IMR-90 (cell line): ENCODE measurements at regions not wholly inside any gene's neighbourhood (a gene's known extent, or its start where the extent isn't known, plus 50 kb on each side); places are given as distances from the start of the nearest gene placed in this dataset.

ENCODE experiments used
- ATAC-seq: fragments of 200-7000 bp; cut with Tn5 transposase; 2 replicates; pipeline ENCODE4 v1.9.1; 2020; ENCODE audit warnings: low read depth, mild to moderate bottlenecking, moderate library complexity
- BruUV-seq: library from RNA; stranded (reverse); fragments of 400-500 nt; replicated peaks from 2 replicates; lab custom pipeline; 2021; lab: Mats Ljungman, UMichigan
- CTCF ChIA-PET: fragments of 300-600 bp; formaldehyde crosslinking; extraction: SDS; loops from one replicate; lab custom pipeline; 2021; ENCODE audit warnings: antibody characterized with exemption; lab: Yijun Ruan, JAX
- POLR2A ChIA-PET: fragments of 300-600 bp; sonication (Branson Sonifier 250); formaldehyde crosslinking; loops from one replicate; lab custom pipeline; 2022; ENCODE audit warnings: antibody characterized with exemption; ENCODE audit not compliant: unreplicated experiment; lab: Charles Lee
- DNase-seq: peaks from one replicate; pipeline ENCODE4 v3.0.0; 2013
- H2AFZ ChIP-seq: replicated peaks from 2 replicates; pipeline ENCODE3; 2013; ENCODE audit warnings: low read length, mild to moderate bottlenecking; ENCODE audit not compliant: poor library complexity
- H2AK5ac ChIP-seq: 2 replicates; pipeline ENCODE4 v1.6.1; 2013; ENCODE audit warnings: low read depth, low read length, inconsistent platforms
- H2AK9ac ChIP-seq: replicated peaks from 2 replicates; pipeline ENCODE3; 2013; ENCODE audit warnings: mild to moderate bottlenecking, low read depth, low read length, moderate library complexity; ENCODE audit not compliant: poor library complexity
- H2BK120ac ChIP-seq: 2 replicates; pipeline ENCODE4 v1.6.1; 2013; ENCODE audit warnings: low read depth, low read length, inconsistent platforms
- H2BK15ac ChIP-seq: 3 replicates; pipeline ENCODE4 v1.6.1; 2013; ENCODE audit warnings: low read depth, low read length, inconsistent platforms
- H2BK20ac ChIP-seq: 2 replicates; pipeline ENCODE4 v1.6.1; 2013; ENCODE audit warnings: low read depth, mild to moderate bottlenecking, inconsistent platforms, low read length, moderate library complexity
- H2BK5ac ChIP-seq: 2 replicates; pipeline ENCODE4 v1.6.1; 2013; ENCODE audit warnings: mild to moderate bottlenecking, low read depth, low read length, inconsistent platforms; ENCODE audit not compliant: poor library complexity, severe bottlenecking
- H3K14ac ChIP-seq: replicated peaks from 2 replicates; pipeline ENCODE4 v1.6.1; 2013; ENCODE audit warnings: low read depth, low read length, inconsistent platforms
- H3K18ac ChIP-seq: 2 replicates; pipeline ENCODE4 v1.6.1; 2013; ENCODE audit warnings: low read depth, low read length, control low read depth
- H3K23ac ChIP-seq: 2 replicates; pipeline ENCODE4 v1.6.1; 2013; ENCODE audit warnings: low read depth, low read length, inconsistent platforms
- H3K27ac ChIP-seq: 2 replicates; pipeline ENCODE4 v1.5.1; 2013; ENCODE audit warnings: mild to moderate bottlenecking, control low read depth, low read length; ENCODE audit not compliant: insufficient read depth
- H3K27me3 ChIP-seq: 2 replicates; pipeline ENCODE4 v1.6.1; 2013; ENCODE audit warnings: low read length; ENCODE audit not compliant: control insufficient read depth, insufficient read depth
- H3K36me3 ChIP-seq: 2 replicates; pipeline ENCODE4 v1.6.1; 2013; ENCODE audit warnings: low read length, mixed read lengths; ENCODE audit not compliant: control insufficient read depth, insufficient read depth
- H3K4ac ChIP-seq: 2 replicates; pipeline ENCODE4 v1.6.1; 2013; ENCODE audit warnings: low read depth, low read length, inconsistent platforms
- H3K4me1 ChIP-seq: 2 replicates; pipeline ENCODE4 v1.6.1; 2013; ENCODE audit warnings: low read length, mixed read lengths; ENCODE audit not compliant: control insufficient read depth, insufficient read depth
- H3K4me2 ChIP-seq: 2 replicates; pipeline ENCODE4 v1.6.1; 2013; ENCODE audit warnings: low read depth, mild to moderate bottlenecking, control low read depth, low read length, moderate library complexity
- H3K4me3 ChIP-seq: 2 replicates; pipeline ENCODE4 v1.5.1; 2013; ENCODE audit warnings: low read depth, mild to moderate bottlenecking, control low read depth, low read length, moderate library complexity; ENCODE audit not compliant: insufficient read depth
- H3K56ac ChIP-seq: 2 replicates; pipeline ENCODE4 v1.6.1; 2013; ENCODE audit warnings: low read length, inconsistent platforms; ENCODE audit not compliant: insufficient read depth; ENCODE audit errors: extremely low read depth
- H3K79me1 ChIP-seq, 2 experiments: 2 replicates each; pipeline ENCODE4 v1.6.1; 2013; ENCODE audit warnings: low read length in 2 of 2, inconsistent platforms in 1 of 2, low read depth in 1 of 2
- H3K9ac ChIP-seq: 2 replicates; pipeline ENCODE4 v1.6.1; 2013; ENCODE audit warnings: low read depth, low read length, control low read depth
- H3K9me1 ChIP-seq: 2 replicates; pipeline ENCODE4 v1.6.1; 2013; ENCODE audit warnings: low read length, inconsistent platforms; ENCODE audit not compliant: insufficient read depth
- H3K9me3 ChIP-seq: 2 replicates; pipeline ENCODE4 v1.6.1; 2013; ENCODE audit warnings: low read length; ENCODE audit not compliant: control insufficient read depth, insufficient read depth
- H4K20me1 ChIP-seq: 2 replicates; pipeline ENCODE4 v1.6.1; 2013; ENCODE audit warnings: low read length, inconsistent platforms; ENCODE audit not compliant: insufficient read depth
- H4K5ac ChIP-seq: 2 replicates; pipeline ENCODE4 v1.6.1; 2013; ENCODE audit warnings: mild to moderate bottlenecking, low read depth, low read length, control low read depth
- H4K8ac ChIP-seq, 2 experiments: 2 replicates each; pipeline ENCODE4 v1.6.1; 2013; ENCODE audit warnings: low read depth in 2 of 2, low read length in 2 of 2, control low read depth in 1 of 2, inconsistent platforms in 1 of 2
- H4K91ac ChIP-seq: 2 replicates; pipeline ENCODE4 v1.6.1; 2013; ENCODE audit warnings: low read depth, low read length, inconsistent platforms; ENCODE audit not compliant: insufficient read depth
- CEBPB ChIP-seq: IDR thresholded peaks from 2 replicates; pipeline ENCODE4 v1.6.1; 2012; ENCODE audit warnings: low read depth, low read length, improper control_type of control experiment
- FOS ChIP-seq: fragments of 150-350 bp; IDR thresholded peaks from 2 replicates; pipeline ENCODE4 v1.6.1; 2016; ENCODE audit warnings: low read depth, low read length
- MAZ ChIP-seq: IDR thresholded peaks from 2 replicates; pipeline ENCODE4 v1.6.1; 2012; ENCODE audit warnings: low read depth, mild to moderate bottlenecking, low read length, improper control_type of control experiment, moderate library complexity, borderline replicate concordance
- MXI1 ChIP-seq: IDR thresholded peaks from 2 replicates; pipeline ENCODE4 v1.6.1; 2012; ENCODE audit warnings: low read depth, mild to moderate bottlenecking, low read length, moderate library complexity, borderline replicate concordance
- NFE2L2 ChIP-seq: fragments of 150-350 bp; IDR thresholded peaks from 2 replicates; pipeline ENCODE4 v1.6.1; 2016; ENCODE audit warnings: low read depth, mild to moderate bottlenecking, low read length
- RAD21 ChIP-seq: IDR thresholded peaks from 2 replicates; pipeline ENCODE4 v1.6.1; 2012; ENCODE audit warnings: low read length, improper control_type of control experiment
- RFX5 ChIP-seq: IDR thresholded peaks from 2 replicates; pipeline ENCODE4 v1.8.0; 2012; ENCODE audit warnings: low read depth, mild to moderate bottlenecking, low read length, moderate library complexity
- SMC3 ChIP-seq: fragments of 150-350 bp; IDR thresholded peaks from 2 replicates; pipeline ENCODE4 v1.6.1; 2016; ENCODE audit warnings: low read depth, mild to moderate bottlenecking, antibody characterized with exemption, low read length, moderate library complexity
- WGBS, 2 experiments: methylation state at CpG; one replicate each; pipeline versions ENCODE4 v1.1.5 to v1.1.7; 2013; ENCODE audit warnings: missing lambda C conversion rate in 2 of 2; ENCODE audit not compliant: insufficient read length in 1 of 2; ENCODE audit errors: extremely low coverage in 2 of 2; 5-methylcytosine and 5-hydroxymethylcytosine counted together
- dilution Hi-C: fragments of 300-500 bp; cut with HindIII; formaldehyde crosslinking; loops from one replicate; pipeline ENCODE4 v1.14.3; 2018; ENCODE audit warnings: low sequenced_read_pairs; ENCODE audit not compliant: unreplicated experiment
- in situ Hi-C: fragments of 300-500 bp; cut with MboI; formaldehyde crosslinking; loops from 3 replicates; pipeline ENCODE4 v1.14.3; 2019; ENCODE audit warnings: low sequenced_read_pairs, inconsistent platforms, mixed read lengths
- intact Hi-C: fragments of 100-400 bp; cut with micrococcal nuclease; formaldehyde crosslinking; loops from 2 replicates; pipeline ENCODE4 v1.10.0; 2022
- TF ChIP-seq, protein P1 (sequence below): fragments of 150-350 bp; IDR thresholded peaks from 2 replicates; pipeline ENCODE4 v1.6.1; 2017; ENCODE audit warnings: mild to moderate bottlenecking, antibody characterized with exemption, low read length, low read depth

DNA sequence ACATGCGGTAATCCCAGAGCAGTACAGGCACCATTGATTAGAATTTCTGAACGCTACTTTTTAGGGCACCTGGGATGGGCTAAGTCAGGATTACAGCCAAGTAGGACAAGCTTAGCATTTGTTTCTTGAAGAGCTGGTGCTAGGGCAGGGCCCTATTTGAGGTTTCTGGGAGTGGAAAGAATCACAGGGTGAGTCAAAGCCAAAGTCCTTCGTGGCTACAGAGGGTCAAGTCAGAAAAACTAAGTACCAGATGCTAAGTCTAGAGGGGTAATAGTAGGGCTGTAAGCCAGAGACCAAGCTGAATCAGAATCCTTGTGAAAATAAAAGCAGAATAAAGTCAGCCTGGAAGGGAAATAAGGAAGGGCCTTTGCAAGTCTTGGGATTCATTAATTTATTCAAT is 448.6 kb downstream of the ZIC3 start:
- intact Hi-C loops, result loop anchor here (10.0 kb wide), 1 partner anchor 60 kb away; no protein-coding TSS in a partner anchor
- no peak overlapping the region for H4K5ac ChIP-seq
- H3K56ac ChIP-seq, result no peak overlapping the region
- no peaks in the 10 kb centered on the region for H3K36me3 ChIP-seq
- H2AFZ ChIP-seq, result no peak overlapping the region
- H3K9me1 ChIP-seq, result no peaks in the 10 kb centered on the region
- no peak overlapping the region for H4K8ac ChIP-seq
- dilution Hi-C loops, result no loop called here
- H3K9ac ChIP-seq, result no peak overlapping the region
- BruUV-seq, result no TSS peak
- no peak overlapping the region for H2BK120ac ChIP-seq
- H4K20me1 ChIP-seq, result no peaks in the 10 kb centered on the region
- no peak overlapping the region for H3K4me3 ChIP-seq
- H2BK5ac ChIP-seq, result no peak overlapping the region
- TF ChIP-seq FOS (no peak), MXI1 (no peak), RAD21 (no peak), NFE2L2 (no peak), SMC3 (no peak), MAZ (no peak), RFX5 (no peak), CEBPB (no peak)
- TF ChIP-seq, protein P1, sequence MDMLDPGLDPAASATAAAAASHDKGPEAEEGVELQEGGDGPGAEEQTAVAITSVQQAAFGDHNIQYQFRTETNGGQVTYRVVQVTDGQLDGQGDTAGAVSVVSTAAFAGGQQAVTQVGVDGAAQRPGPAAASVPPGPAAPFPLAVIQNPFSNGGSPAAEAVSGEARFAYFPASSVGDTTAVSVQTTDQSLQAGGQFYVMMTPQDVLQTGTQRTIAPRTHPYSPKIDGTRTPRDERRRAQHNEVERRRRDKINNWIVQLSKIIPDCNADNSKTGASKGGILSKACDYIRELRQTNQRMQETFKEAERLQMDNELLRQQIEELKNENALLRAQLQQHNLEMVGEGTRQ, result no peak
- no peak overlapping the region for H3K4ac ChIP-seq
- H3K79me1 ChIP-seq, result no peaks in the 10 kb centered on the region
- H3K14ac ChIP-seq, result no peak overlapping the region
- no peak for DNase-seq
- H2BK15ac ChIP-seq, result no peak overlapping the region
- no peak overlapping the region for H2BK20ac ChIP-seq
- H3K18ac ChIP-seq, result no peak overlapping the region
- H2AK5ac ChIP-seq, result no peak overlapping the region
- no peak overlapping the region for H3K27ac ChIP-seq
- 60% methylated on average over 1 of the region's 3 CpGs; no CpG with 5 or more reads in 1 of the 2 experiments for WGBS, 2 experiments
- CTCF ChIA-PET, result no interaction called here
- in situ Hi-C loops, result no loop called here
- ATAC-seq, result no peak
- no peak overlapping the region for H3K23ac ChIP-seq
- H2AK9ac ChIP-seq, result no peak overlapping the region
- POLR2A ChIA-PET, result no interaction called here
- H3K9me3 ChIP-seq, result no peaks in the 10 kb centered on the region
- H3K4me2 ChIP-seq, result no peak overlapping the region
- H3K27me3 ChIP-seq, result no peaks in the 10 kb centered on the region
- H4K91ac ChIP-seq, result no peak overlapping the region
- no peaks in the 10 kb centered on the region for H3K4me1 ChIP-seq
